ENCODE measurements at regions not wholly inside any gene's neighbourhood (a gene's known extent, or its start where the extent isn't known, plus 50 kb on each side); places are given as distances from the start of the nearest gene placed in this dataset.

DNA sequence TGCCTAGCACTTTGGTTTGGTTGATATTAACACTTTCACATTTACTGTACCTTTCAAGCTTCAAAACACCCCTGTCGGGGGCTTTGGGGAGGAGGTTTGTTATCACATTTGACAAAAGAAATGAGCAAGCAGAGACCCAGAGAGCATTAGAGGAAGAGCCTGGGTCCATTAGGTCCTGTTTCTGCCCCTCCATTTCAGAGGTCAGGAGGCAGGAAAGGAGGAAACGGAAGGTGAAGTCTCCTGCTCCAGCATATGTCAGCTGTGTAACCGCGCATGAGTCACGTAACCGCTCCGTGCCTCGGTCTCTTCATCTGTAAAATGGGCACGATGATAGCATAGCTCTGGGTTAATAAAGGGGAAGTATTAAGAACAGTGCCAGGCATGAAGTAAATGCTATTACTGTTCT lies 201.9 kb upstream of the BCOR start:
- H3K4me1 ChIP-seq (replicated peaks; ENCODE audit: insufficient read depth), result no peaks in the 10 kb centered on the region
- intact Hi-C loops (cut with micrococcal nuclease; ENCODE audit: unreplicated experiment), result no loop called here
- H3K27ac ChIP-seq, result no peak overlapping the region
- H3K4me2 ChIP-seq, result no peak overlapping the region
- no peak overlapping the region for H2AFZ ChIP-seq
- ChIA-PET POLR2A (ENCODE audit: unreplicated experiment) (no interaction called here), CTCF (no interaction called here)
- H3K36me3 ChIP-seq (ENCODE audit: low read depth), result no peaks in the 10 kb centered on the region
- no peaks in the 10 kb centered on the region for H3K27me3 ChIP-seq (ENCODE audit: insufficient read depth, low read depth)
- no TSS peak for BruUV-seq (replicated peaks)
- no peak for TF ChIP-seq CTCF (conservative IDR thresholded peaks at IDR 0.05)
- TF ChIP-seq EZH2 (IDR thresholded peaks at IDR 0.05; ENCODE audit: low read depth), result no peak
- H3K9me3 ChIP-seq (ENCODE audit: insufficient read depth, low read depth), result no peaks in the 10 kb centered on the region
- no peak for DNase-seq
- H3K79me2 ChIP-seq (ENCODE audit: low read depth), result no peaks in the 10 kb centered on the region
- H3K9me2 ChIP-seq (ENCODE audit: insufficient read depth), result no peaks in the 10 kb centered on the region
- no peaks in the 10 kb centered on the region for H4K20me1 ChIP-seq (ENCODE audit: insufficient read depth)
- H3F3A ChIP-seq (ENCODE audit: insufficient read depth, low read depth), result no peaks in the 10 kb centered on the region
- H3K4me3 ChIP-seq, result no peak overlapping the region

- Histone ChIP-seq H3F3A (ENCODE audit: insufficient read depth, low read depth) (no peaks in the 10 kb centered on the region), H3K27ac (no peak overlapping the region), H3K4me1 (replicated peaks; ENCODE audit: insufficient read depth) (no peaks in the 10 kb centered on the region), H3K79me2 (ENCODE audit: low read depth) (no peaks in the 10 kb centered on the region), H3K9me2 (ENCODE audit: insufficient read depth) (no peaks in the 10 kb centered on the region), H3K36me3 (ENCODE audit: low read depth) (no peaks in the 10 kb centered on the region), H3K4me3 (no peak overlapping the region), H3K4me2 (no peak overlapping the region), H3K9me3 (ENCODE audit: insufficient read depth, low read depth) (no peaks in the 10 kb centered on the region), H3K27me3 (ENCODE audit: insufficient read depth, low read depth) (no peaks in the 10 kb centered on the region), H2AFZ (no peak overlapping the region), H4K20me1 (ENCODE audit: insufficient read depth) (no peaks in the 10 kb centered on the region)
- DNase-seq, result no peak
- BruUV-seq (replicated peaks), result no TSS peak
- ChIA-PET CTCF (no interaction called here), POLR2A (ENCODE audit: unreplicated experiment) (no interaction called here)
- intact Hi-C loops (cut with micrococcal nuclease; ENCODE audit: unreplicated experiment), result no loop called here
- no peak for TF ChIP-seq CTCF (conservative IDR thresholded peaks at IDR 0.05)
- no peak for TF ChIP-seq EZH2 (IDR thresholded peaks at IDR 0.05; ENCODE audit: low read depth)
Observed at GRCh38 chrX:40298572-40299479, 201.1 kb upstream of the BCOR start.

GRCh38 chrX:40298069-40298468 lies 200.3 kb upstream of the BCOR start:
- CTCF ChIA-PET, result no interaction called here
- no peaks in the 10 kb centered on the region for H3K4me1 ChIP-seq (replicated peaks; ENCODE audit: insufficient read depth)

More at GRCh38 chrX:40298069-40298468, 200.3 kb upstream of the BCOR start:
- H3K27ac ChIP-seq, result no peak overlapping the region
- no peaks in the 10 kb centered on the region for H3K27me3 ChIP-seq (ENCODE audit: insufficient read depth, low read depth)
- H2AFZ ChIP-seq, result no peak overlapping the region
- POLR2A ChIA-PET (ENCODE audit: unreplicated experiment), result no interaction called here
- H3K36me3 ChIP-seq (ENCODE audit: low read depth), result no peaks in the 10 kb centered on the region
- H3K4me2 ChIP-seq, result no peak overlapping the region
- DNase-seq, result no peak
- TF ChIP-seq CTCF (conservative IDR thresholded peaks at IDR 0.05), result no peak
- no peak for TF ChIP-seq EZH2 (IDR thresholded peaks at IDR 0.05; ENCODE audit: low read depth)
- H3K9me3 ChIP-seq (ENCODE audit: insufficient read depth, low read depth), result no peaks in the 10 kb centered on the region
- H3F3A ChIP-seq (ENCODE audit: insufficient read depth, low read depth), result no peaks in the 10 kb centered on the region
- H3K4me3 ChIP-seq, result no peak overlapping the region
- no peaks in the 10 kb centered on the region for H3K79me2 ChIP-seq (ENCODE audit: low read depth)
- no TSS peak for BruUV-seq (replicated peaks)
- H3K9me2 ChIP-seq (ENCODE audit: insufficient read depth), result no peaks in the 10 kb centered on the region
- intact Hi-C loops (cut with micrococcal nuclease; ENCODE audit: unreplicated experiment), result no loop called here
- no peaks in the 10 kb centered on the region for H4K20me1 ChIP-seq (ENCODE audit: insufficient read depth)

Measured in PC-9 (cell line).